ENCODE measurements at regions not wholly inside any gene's neighbourhood (a gene's known extent, or its start where the extent isn't known, plus 50 kb on each side); places are given as distances from the start of the nearest gene placed in this dataset.

DNA sequence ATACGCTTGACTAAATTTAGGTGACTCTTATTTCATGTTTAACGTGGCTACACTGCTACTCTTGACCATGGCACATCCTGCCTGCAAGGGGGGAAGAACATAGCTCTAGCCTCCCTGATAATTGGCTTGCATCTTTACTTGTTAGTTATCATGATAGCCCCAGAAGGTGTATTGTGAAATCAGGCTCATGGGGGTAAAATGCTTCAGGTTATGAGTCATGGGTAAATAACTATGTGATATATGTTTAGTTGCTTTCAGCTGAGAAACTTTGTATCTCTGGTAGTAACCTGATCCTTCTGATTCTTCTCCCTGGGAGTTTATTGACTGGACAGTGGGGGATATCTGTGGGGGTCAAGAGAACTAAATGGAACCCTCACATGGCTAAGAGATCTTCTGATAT lies 660.8 kb upstream of the UBE2E2 start:
- intact Hi-C loops (cut with micrococcal nuclease): no loop called here
- H3K36me3 ChIP-seq (ENCODE audit: control insufficient read depth in 1 of 2, insufficient read depth in 2 of 2, low read length in 2 of 2): no peaks in the 10 kb centered on the region
- H3K9ac ChIP-seq (ENCODE audit: low read length): no peak overlapping the region
- no peak overlapping the region for H2AFZ ChIP-seq (ENCODE audit: low read depth, low read length, poor library complexity, severe bottlenecking)
- RAD21 ChIA-PET (ENCODE audit: low non-redundant PET in 1 of 2, low total read pairs in 2 of 2, uncharacterized antibody in 2 of 2, unreplicated experiment in 2 of 2): no interaction called here
- H3K4me1 ChIP-seq (ENCODE audit: control insufficient read depth in 1 of 2, insufficient read depth in 2 of 2, low read length in 2 of 2): no peaks in the 10 kb centered on the region
- DNase-seq (ENCODE audit: low read depth, low spot score) (no peak), ATAC-seq (no peak)
- no peak overlapping the region for H3K4me2 ChIP-seq (ENCODE audit: low read length)
- H3K4me3 ChIP-seq (replicated peaks in 1 of 2; ENCODE audit: low read depth in 1 of 2, low read length in 2 of 2): no peak overlapping the region
- TF ChIP-seq POLR2AphosphoS5 (IDR thresholded peaks at IDR 0.05; ENCODE audit: low read depth, low read length) (no peak), ELF1 (IDR thresholded peaks at IDR 0.05; ENCODE audit: borderline replicate concordance, low read depth) (no peak)
- TF ChIP-seq, protein P1, sequence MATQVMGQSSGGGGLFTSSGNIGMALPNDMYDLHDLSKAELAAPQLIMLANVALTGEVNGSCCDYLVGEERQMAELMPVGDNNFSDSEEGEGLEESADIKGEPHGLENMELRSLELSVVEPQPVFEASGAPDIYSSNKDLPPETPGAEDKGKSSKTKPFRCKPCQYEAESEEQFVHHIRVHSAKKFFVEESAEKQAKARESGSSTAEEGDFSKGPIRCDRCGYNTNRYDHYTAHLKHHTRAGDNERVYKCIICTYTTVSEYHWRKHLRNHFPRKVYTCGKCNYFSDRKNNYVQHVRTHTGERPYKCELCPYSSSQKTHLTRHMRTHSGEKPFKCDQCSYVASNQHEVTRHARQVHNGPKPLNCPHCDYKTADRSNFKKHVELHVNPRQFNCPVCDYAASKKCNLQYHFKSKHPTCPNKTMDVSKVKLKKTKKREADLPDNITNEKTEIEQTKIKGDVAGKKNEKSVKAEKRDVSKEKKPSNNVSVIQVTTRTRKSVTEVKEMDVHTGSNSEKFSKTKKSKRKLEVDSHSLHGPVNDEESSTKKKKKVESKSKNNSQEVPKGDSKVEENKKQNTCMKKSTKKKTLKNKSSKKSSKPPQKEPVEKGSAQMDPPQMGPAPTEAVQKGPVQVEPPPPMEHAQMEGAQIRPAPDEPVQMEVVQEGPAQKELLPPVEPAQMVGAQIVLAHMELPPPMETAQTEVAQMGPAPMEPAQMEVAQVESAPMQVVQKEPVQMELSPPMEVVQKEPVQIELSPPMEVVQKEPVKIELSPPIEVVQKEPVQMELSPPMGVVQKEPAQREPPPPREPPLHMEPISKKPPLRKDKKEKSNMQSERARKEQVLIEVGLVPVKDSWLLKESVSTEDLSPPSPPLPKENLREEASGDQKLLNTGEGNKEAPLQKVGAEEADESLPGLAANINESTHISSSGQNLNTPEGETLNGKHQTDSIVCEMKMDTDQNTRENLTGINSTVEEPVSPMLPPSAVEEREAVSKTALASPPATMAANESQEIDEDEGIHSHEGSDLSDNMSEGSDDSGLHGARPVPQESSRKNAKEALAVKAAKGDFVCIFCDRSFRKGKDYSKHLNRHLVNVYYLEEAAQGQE (IDR thresholded peaks at IDR 0.05; ENCODE audit: low read depth): no peak
- peaks cover 0 to 4% of the 10 kb centered on the region in 2 experiments; a peak in 1 of 4 replicates for H3K9me3 ChIP-seq (ENCODE audit: control insufficient read depth in 1 of 2, insufficient read depth in 1 of 2, low read depth in 1 of 2, low read length in 2 of 2)
- H3K79me2 ChIP-seq (ENCODE audit: insufficient read depth, low read length): no peaks in the 10 kb centered on the region
- POLR2A ChIA-PET: no interaction called here
- H3K27me3 ChIP-seq (ENCODE audit: insufficient read depth, low read length): no peaks in the 10 kb centered on the region
- no peaks in the 10 kb centered on the region for H3K9me2 ChIP-seq (ENCODE audit: insufficient read depth)
- no peaks in the 10 kb centered on the region for H4K20me1 ChIP-seq (ENCODE audit: insufficient read depth)
- H3K27ac ChIP-seq (ENCODE audit: low read depth, low read length): no peak overlapping the region
- CTCF ChIA-PET: no interaction called here
- no TSS peak for BruUV-seq (replicated peaks)

DNA sequence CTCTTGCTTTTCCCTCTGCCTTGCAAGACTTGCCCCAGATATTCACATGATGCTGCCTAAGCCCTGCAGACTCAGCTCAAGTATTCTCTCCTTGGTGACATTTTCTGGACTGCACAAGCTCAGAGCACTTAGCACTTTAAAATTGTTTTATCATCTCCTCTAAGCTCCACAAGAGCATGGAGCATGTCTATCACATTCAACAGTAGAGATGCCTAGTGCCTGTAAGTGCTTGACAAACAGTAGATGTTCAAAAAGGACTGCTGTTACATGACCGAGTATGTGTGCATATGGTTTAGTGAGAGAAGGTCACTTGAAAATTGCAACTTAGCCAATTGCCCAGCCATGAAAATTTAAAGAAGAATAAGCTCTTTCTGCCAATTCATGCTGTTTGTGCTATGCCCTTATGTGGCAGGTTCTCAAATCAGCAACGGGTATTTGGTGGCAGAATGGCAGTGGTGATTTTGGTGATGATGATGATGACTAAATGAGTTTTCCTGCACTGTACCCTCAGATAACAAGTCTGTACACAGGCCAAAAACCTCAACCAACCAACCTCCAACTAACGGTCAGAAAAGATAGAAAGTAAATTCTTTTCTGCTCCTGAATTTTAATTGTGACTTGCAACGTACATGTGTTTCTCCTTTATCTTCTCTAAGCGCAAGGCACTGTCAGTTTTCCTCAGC lies 647.2 kb upstream of the UBE2E2 start:
- intact Hi-C loops (cut with micrococcal nuclease): no loop called here
- ATAC-seq: no peak
- Histone ChIP-seq H3K79me2 (ENCODE audit: insufficient read depth, low read length) (no peaks in the 10 kb centered on the region), H4K20me1 (ENCODE audit: insufficient read depth) (no peaks in the 10 kb centered on the region), H3K9me2 (ENCODE audit: insufficient read depth) (no peaks in the 10 kb centered on the region), H3K36me3 (ENCODE audit: control insufficient read depth in 1 of 2, insufficient read depth in 2 of 2, low read length in 2 of 2) (no peaks in the 10 kb centered on the region), H3K4me2 (ENCODE audit: low read length) (no peak overlapping the region), H3K9ac (ENCODE audit: low read length) (no peak overlapping the region), H3K4me3 (replicated peaks in 1 of 2; ENCODE audit: low read depth in 1 of 2, low read length in 2 of 2) (no peak overlapping the region), H3K9me3 (ENCODE audit: control insufficient read depth in 1 of 2, insufficient read depth in 1 of 2, low read depth in 1 of 2, low read length in 2 of 2) (no peaks in the 10 kb centered on the region), H3K4me1 (ENCODE audit: control insufficient read depth in 1 of 2, insufficient read depth in 2 of 2, low read length in 2 of 2) (no peaks in the 10 kb centered on the region), H3K27me3 (ENCODE audit: insufficient read depth, low read length) (no peaks in the 10 kb centered on the region), H3K27ac (ENCODE audit: low read depth, low read length) (no peak overlapping the region), H2AFZ (ENCODE audit: low read depth, low read length, poor library complexity, severe bottlenecking) (no peak overlapping the region)
- ChIA-PET POLR2A (no interaction called here), CTCF (no interaction called here), RAD21 (ENCODE audit: low non-redundant PET in 1 of 2, low total read pairs in 2 of 2, uncharacterized antibody in 2 of 2, unreplicated experiment in 2 of 2) (no interaction called here)
- no peak for TF ChIP-seq POLR2AphosphoS5 (IDR thresholded peaks at IDR 0.05; ENCODE audit: low read depth, low read length)
- DNase-seq (ENCODE audit: low read depth, low spot score): no peak
- no TSS peak for BruUV-seq (replicated peaks)
